HFFc6 (cell line): ENCODE measurements at regions not wholly inside any gene's neighbourhood (a gene's known extent, or its start where the extent isn't known, plus 50 kb on each side); places are given as distances from the start of the nearest gene placed in this dataset.
"Not testable (repeated sequence)": the region's sequence is repeated elsewhere in the genome, so short reads cannot be mapped to it uniquely, and the experiment has no call there.

Experiments used
- DNase-seq: peaks from one replicate; pipeline ENCODE4 v3.0.0-alpha.2; 2018
- H3K27ac Mint-ChIP-seq: 2 replicates; pipeline ENCODE4 v1.8.0; 2020; ENCODE audit warnings: mild to moderate bottlenecking, mixed read lengths
- H3K27me3 Mint-ChIP-seq: 2 replicates; pipeline ENCODE4 v1.8.0; 2021; ENCODE audit warnings: mild to moderate bottlenecking, moderate library complexity, mixed read lengths; ENCODE audit not compliant: insufficient read depth
- H3K36me3 Mint-ChIP-seq: 2 replicates; pipeline ENCODE4 v1.8.0; 2021; ENCODE audit warnings: low read depth, mixed read lengths
- H3K4me1 Mint-ChIP-seq: 2 replicates; pipeline ENCODE4 v1.8.0; 2020; ENCODE audit warnings: low read depth, mixed read lengths
- H3K4me3 Mint-ChIP-seq: 2 replicates; pipeline ENCODE4 v1.8.0; 2020; ENCODE audit warnings: mild to moderate bottlenecking, moderate library complexity, mixed read lengths
- H3K9me3 Mint-ChIP-seq: 2 replicates; pipeline ENCODE4 v1.8.0; 2020; ENCODE audit warnings: mild to moderate bottlenecking, mixed read lengths
- TF ChIP-seq, protein P1 (sequence below): fragments of 200-600 bp; sonication (generic); IDR thresholded peaks from 2 replicates; pipeline ENCODE4 v1.5.0; 2021; ENCODE audit warnings: antibody characterized with exemption, mild to moderate bottlenecking

DNA sequence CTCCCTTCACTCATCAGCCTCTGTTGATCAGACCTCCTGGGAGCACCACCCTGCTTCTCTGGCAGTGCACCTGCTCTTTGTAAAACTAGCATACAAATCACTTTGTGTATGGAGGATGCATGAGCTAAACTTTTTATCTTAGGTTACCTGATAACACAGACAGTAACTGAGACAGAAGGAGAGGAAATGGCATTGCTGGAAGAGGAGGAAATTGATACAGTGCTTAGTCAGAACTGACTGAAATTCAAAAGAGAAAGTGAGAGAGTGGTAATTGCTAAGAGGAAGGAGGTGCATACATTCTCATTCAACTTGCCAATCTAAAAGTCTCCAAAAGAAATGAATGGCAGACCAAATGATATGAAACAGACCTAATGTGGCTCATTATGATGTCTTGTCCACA, 1120.7 kb downstream of the GATA3 start:
- DNase-seq: no peak
- no peaks in the 10 kb centered on the region; the same call in 1 of the 2 replicates for H3K27me3 Mint-ChIP-seq
- H3K4me1 Mint-ChIP-seq: no peaks in the 10 kb centered on the region
- H3K4me3 Mint-ChIP-seq: no peak overlapping the region
- no peak overlapping the region for H3K27ac Mint-ChIP-seq
- H3K9me3 Mint-ChIP-seq: peaks cover 9% of the 10 kb centered on the region; the same call in 1 of the 2 replicates
- H3K36me3 Mint-ChIP-seq: no peaks in the 10 kb centered on the region
- TF ChIP-seq, protein P1, sequence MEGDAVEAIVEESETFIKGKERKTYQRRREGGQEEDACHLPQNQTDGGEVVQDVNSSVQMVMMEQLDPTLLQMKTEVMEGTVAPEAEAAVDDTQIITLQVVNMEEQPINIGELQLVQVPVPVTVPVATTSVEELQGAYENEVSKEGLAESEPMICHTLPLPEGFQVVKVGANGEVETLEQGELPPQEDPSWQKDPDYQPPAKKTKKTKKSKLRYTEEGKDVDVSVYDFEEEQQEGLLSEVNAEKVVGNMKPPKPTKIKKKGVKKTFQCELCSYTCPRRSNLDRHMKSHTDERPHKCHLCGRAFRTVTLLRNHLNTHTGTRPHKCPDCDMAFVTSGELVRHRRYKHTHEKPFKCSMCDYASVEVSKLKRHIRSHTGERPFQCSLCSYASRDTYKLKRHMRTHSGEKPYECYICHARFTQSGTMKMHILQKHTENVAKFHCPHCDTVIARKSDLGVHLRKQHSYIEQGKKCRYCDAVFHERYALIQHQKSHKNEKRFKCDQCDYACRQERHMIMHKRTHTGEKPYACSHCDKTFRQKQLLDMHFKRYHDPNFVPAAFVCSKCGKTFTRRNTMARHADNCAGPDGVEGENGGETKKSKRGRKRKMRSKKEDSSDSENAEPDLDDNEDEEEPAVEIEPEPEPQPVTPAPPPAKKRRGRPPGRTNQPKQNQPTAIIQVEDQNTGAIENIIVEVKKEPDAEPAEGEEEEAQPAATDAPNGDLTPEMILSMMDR: no peak

GRCh38 chr10:9183197-9183880, 1128.9 kb downstream of the GATA3 start:
- not testable (repeated sequence) for H3K9me3 Mint-ChIP-seq, H3K27me3 Mint-ChIP-seq, H3K36me3 Mint-ChIP-seq, H3K4me3 Mint-ChIP-seq, DNase-seq, H3K4me1 Mint-ChIP-seq, H3K27ac Mint-ChIP-seq

DNA sequence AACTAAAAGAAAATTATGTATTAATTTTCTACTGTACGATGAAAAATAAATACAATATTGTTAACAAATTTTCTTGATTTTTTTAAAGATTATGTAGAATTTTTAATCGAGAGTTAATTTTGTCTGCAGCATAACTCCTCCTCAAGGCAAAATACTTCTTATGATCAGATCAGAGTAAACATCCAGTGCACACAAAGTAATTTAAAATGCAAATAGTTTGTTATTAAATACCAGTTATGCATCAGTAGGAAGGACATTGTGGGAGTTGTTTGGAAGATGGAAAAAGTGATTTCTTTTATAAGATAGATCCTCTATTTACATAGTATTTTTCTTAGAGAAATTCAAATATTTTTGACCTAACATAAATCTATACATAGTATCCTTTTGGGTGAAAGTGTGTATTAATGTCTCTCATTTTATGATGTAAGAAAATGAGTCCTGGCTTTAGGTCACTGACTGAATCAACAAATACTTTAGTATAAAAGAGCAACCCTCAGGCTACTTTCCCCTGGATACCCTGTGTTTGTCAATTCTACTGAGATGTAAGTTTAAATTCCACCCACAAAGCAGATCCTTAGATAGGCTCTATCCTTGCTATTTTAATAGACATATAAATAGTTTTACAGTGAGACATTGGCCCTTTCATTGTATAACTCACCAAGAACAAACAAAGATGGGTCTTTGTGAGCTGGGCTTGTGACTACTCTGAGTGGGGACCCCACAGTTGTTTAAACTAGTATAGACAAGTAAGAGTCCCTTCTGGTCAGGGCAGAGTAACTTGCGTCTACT, 1133.7 kb downstream of the GATA3 start:
- peak; percentile 71 for DNase-seq
- peaks cover 7% of the 10 kb centered on the region; the same call in 1 of the 2 replicates for H3K27me3 Mint-ChIP-seq
- H3K27ac Mint-ChIP-seq: peak overlapping the region; percentile 79
- H3K4me3 Mint-ChIP-seq: no peak overlapping the region
- TF ChIP-seq, protein P1: no peak
- no peaks in the 10 kb centered on the region for H3K36me3 Mint-ChIP-seq
- H3K9me3 Mint-ChIP-seq: no peaks in the 10 kb centered on the region; the same call in none of the 2 replicates
- H3K4me1 Mint-ChIP-seq: peaks cover 13% of the 10 kb centered on the region

GRCh38 chr10:9189448-9189847, 1135.0 kb downstream of the GATA3 start:
- no peak overlapping the region for H3K4me3 Mint-ChIP-seq
- no peak overlapping the region for H3K27ac Mint-ChIP-seq
- H3K4me1 Mint-ChIP-seq: peaks cover 13% of the 10 kb centered on the region
- H3K9me3 Mint-ChIP-seq: no peaks in the 10 kb centered on the region; the same call in 1 of the 2 replicates
- no peak for DNase-seq
- H3K36me3 Mint-ChIP-seq: no peaks in the 10 kb centered on the region
- TF ChIP-seq, protein P1: no peak
- peaks cover 2% of the 10 kb centered on the region; the same call in 1 of the 2 replicates for H3K27me3 Mint-ChIP-seq

GRCh38 chr10:9193120-9193519, 1138.6 kb downstream of the GATA3 start:
- Mint-ChIP-seq H3K9me3 (no peaks in the 10 kb centered on the region), H3K27me3 (no peaks in the 10 kb centered on the region), H3K4me1 (peaks cover 17% of the 10 kb centered on the region), H3K36me3 (no peaks in the 10 kb centered on the region), H3K27ac (no peak overlapping the region), H3K4me3 (no peak overlapping the region)
- no peak for DNase-seq
- TF ChIP-seq, protein P1: no peak

GRCh38 chr10:9195385-9195784, 1140.9 kb downstream of the GATA3 start:
- TF ChIP-seq, protein P1: no peak
- Mint-ChIP-seq H3K27me3 (no peaks in the 10 kb centered on the region), H3K9me3 (no peaks in the 10 kb centered on the region), H3K36me3 (no peaks in the 10 kb centered on the region), H3K27ac (no peak overlapping the region), H3K4me3 (no peak overlapping the region), H3K4me1 (peaks cover 23% of the 10 kb centered on the region)
- DNase-seq: no peak
